ENCODE measurements at regions not wholly inside any gene's neighbourhood (a gene's known extent, or its start where the extent isn't known, plus 50 kb on each side); places are given as distances from the start of the nearest gene placed in this dataset.

DNA sequence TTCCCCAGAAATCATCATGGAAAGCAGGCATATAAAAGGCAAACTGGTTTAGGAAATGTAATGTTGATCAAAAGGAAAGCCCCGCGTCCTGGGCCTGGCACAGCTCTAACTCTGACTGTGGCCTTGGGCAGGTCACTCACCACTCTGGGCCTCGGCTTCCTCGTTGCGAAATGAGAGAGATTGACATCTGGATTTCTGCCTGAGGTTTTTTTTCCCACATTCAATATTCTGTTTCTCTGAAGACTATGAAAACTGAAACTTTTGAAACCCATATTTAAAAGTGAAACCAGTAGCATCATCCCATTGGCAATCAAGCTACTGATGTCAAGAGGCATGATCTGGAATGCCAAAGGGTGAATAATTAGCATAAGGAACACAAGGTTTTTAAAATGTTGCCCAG lies 369.7 kb upstream of the NPVF start:
- TF ChIP-seq, protein P1, sequence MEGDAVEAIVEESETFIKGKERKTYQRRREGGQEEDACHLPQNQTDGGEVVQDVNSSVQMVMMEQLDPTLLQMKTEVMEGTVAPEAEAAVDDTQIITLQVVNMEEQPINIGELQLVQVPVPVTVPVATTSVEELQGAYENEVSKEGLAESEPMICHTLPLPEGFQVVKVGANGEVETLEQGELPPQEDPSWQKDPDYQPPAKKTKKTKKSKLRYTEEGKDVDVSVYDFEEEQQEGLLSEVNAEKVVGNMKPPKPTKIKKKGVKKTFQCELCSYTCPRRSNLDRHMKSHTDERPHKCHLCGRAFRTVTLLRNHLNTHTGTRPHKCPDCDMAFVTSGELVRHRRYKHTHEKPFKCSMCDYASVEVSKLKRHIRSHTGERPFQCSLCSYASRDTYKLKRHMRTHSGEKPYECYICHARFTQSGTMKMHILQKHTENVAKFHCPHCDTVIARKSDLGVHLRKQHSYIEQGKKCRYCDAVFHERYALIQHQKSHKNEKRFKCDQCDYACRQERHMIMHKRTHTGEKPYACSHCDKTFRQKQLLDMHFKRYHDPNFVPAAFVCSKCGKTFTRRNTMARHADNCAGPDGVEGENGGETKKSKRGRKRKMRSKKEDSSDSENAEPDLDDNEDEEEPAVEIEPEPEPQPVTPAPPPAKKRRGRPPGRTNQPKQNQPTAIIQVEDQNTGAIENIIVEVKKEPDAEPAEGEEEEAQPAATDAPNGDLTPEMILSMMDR (IDR thresholded peaks at IDR 0.05; ENCODE audit: extremely low read depth in 1 of 2, insufficient read depth in 1 of 2, low read depth in 1 of 2, low read length in 2 of 2) = no peak
- TF ChIP-seq MYC (IDR thresholded peaks at IDR 0.05; ENCODE audit: low read depth, low read length) = no peak
- no peak for TF ChIP-seq MAX (IDR thresholded peaks at IDR 0.05; ENCODE audit: insufficient read depth, insufficient read length)
- no peak for TF ChIP-seq POLR2AphosphoS5 (IDR thresholded peaks at IDR 0.05; ENCODE audit: insufficient read depth, low read depth, low read length)
- no peak for TF ChIP-seq POLR2A (IDR thresholded peaks at IDR 0.05; ENCODE audit: low read depth, low read length)
- TF ChIP-seq EZH2 (IDR thresholded peaks at IDR 0.05; ENCODE audit: borderline replicate concordance, low read depth, low read length, severe bottlenecking) = no peak
- no peak for TF ChIP-seq FOS (IDR thresholded peaks at IDR 0.05; ENCODE audit: borderline replicate concordance, insufficient read depth, low read length)
- TF ChIP-seq JUN (IDR thresholded peaks at IDR 0.05; ENCODE audit: borderline replicate concordance, insufficient read depth, insufficient read length, low read depth) = no peak
